ENCODE measurements at regions not wholly inside any gene's neighbourhood (a gene's known extent, or its start where the extent isn't known, plus 50 kb on each side); places are given as distances from the start of the nearest gene placed in this dataset.

GRCh38 chr7:49417034-49417433 is 356.4 kb upstream of the VWC2 start:
- Histone ChIP-seq H3K9me3 (ENCODE audit: low read depth) (no peaks in the 10 kb centered on the region), H3K4me3 (no peak overlapping the region), H3K4me2 (no peak overlapping the region), H3K9ac (no peak overlapping the region), H3K27ac (no peak overlapping the region), H3K4me1 (no peaks in the 10 kb centered on the region), H2AFZ (replicated peaks) (no peak overlapping the region), H3K27me3 (no peaks in the 10 kb centered on the region), H3K79me2 (ENCODE audit: low read depth) (no peaks in the 10 kb centered on the region), H4K20me1 (ENCODE audit: low read depth) (no peaks in the 10 kb centered on the region), H3F3A (ENCODE audit: low read depth) (no peaks in the 10 kb centered on the region), H3K36me3 (no peaks in the 10 kb centered on the region)
- H3K27me3 Mint-ChIP-seq (ENCODE audit: insufficient read depth, low read depth), result no peaks in the 10 kb centered on the region
- H3K27ac Mint-ChIP-seq, result no peak overlapping the region
- TF ChIP-seq EZH2phosphoT487 (IDR thresholded peaks at IDR 0.05) (no peak), EZH2 (IDR thresholded peaks at IDR 0.05) (no peak), CTCF (IDR thresholded peaks at IDR 0.05) (no peak)
- no peak for DNase-seq (ENCODE audit: low spot score)
- H3K36me3 Mint-ChIP-seq, result no peaks in the 10 kb centered on the region
- H3K4me1 Mint-ChIP-seq, result no peaks in the 10 kb centered on the region
- no peak overlapping the region for H3K4me3 Mint-ChIP-seq
- no peaks in the 10 kb centered on the region for H3K9me3 Mint-ChIP-seq

- no peaks in the 10 kb centered on the region for H3K36me3 Mint-ChIP-seq
- H4K20me1 ChIP-seq (ENCODE audit: low read depth), result no peaks in the 10 kb centered on the region
- H3K9me3 Mint-ChIP-seq, result no peaks in the 10 kb centered on the region
Observed at GRCh38 chr7:49418963-49419362, 354.5 kb upstream of the VWC2 start.

GRCh38 chr7:49422564-49422963 is 350.9 kb upstream of the VWC2 start:
- Histone ChIP-seq H3K79me2 (ENCODE audit: low read depth) (no peaks in the 10 kb centered on the region), H3K4me3 (no peak overlapping the region), H4K20me1 (ENCODE audit: low read depth) (no peaks in the 10 kb centered on the region), H3K27ac (no peak overlapping the region), H3K27me3 (no peaks in the 10 kb centered on the region), H3F3A (ENCODE audit: low read depth) (no peaks in the 10 kb centered on the region), H3K4me2 (no peak overlapping the region), H3K4me1 (no peaks in the 10 kb centered on the region), H3K36me3 (no peaks in the 10 kb centered on the region), H2AFZ (replicated peaks) (no peak overlapping the region), H3K9ac (no peak overlapping the region), H3K9me3 (ENCODE audit: low read depth) (no peaks in the 10 kb centered on the region)
- no peaks in the 10 kb centered on the region for H3K36me3 Mint-ChIP-seq
- no peak overlapping the region for H3K4me3 Mint-ChIP-seq
- TF ChIP-seq EZH2 (IDR thresholded peaks at IDR 0.05) (no peak), EZH2phosphoT487 (IDR thresholded peaks at IDR 0.05) (no peak)
- H3K27me3 Mint-ChIP-seq (ENCODE audit: insufficient read depth, low read depth), result no peaks in the 10 kb centered on the region
- no peak overlapping the region for H3K27ac Mint-ChIP-seq
- H3K4me1 Mint-ChIP-seq, result no peaks in the 10 kb centered on the region
- DNase-seq (ENCODE audit: low spot score), result no peak
- H3K9me3 Mint-ChIP-seq, result no peaks in the 10 kb centered on the region

More at GRCh38 chr7:49418963-49419362, 354.5 kb upstream of the VWC2 start:
- Histone ChIP-seq H3K27me3 (no peaks in the 10 kb centered on the region), H3K36me3 (no peaks in the 10 kb centered on the region), H3K4me1 (no peaks in the 10 kb centered on the region), H3K4me3 (no peak overlapping the region), H3K27ac (no peak overlapping the region), H2AFZ (replicated peaks) (no peak overlapping the region), H3F3A (ENCODE audit: low read depth) (no peaks in the 10 kb centered on the region), H3K9me3 (ENCODE audit: low read depth) (no peaks in the 10 kb centered on the region), H3K79me2 (ENCODE audit: low read depth) (no peaks in the 10 kb centered on the region), H3K4me2 (no peak overlapping the region), H3K9ac (no peak overlapping the region)
- Mint-ChIP-seq H3K27me3 (ENCODE audit: insufficient read depth, low read depth) (no peaks in the 10 kb centered on the region), H3K4me3 (no peak overlapping the region), H3K27ac (no peak overlapping the region), H3K4me1 (no peaks in the 10 kb centered on the region)
- TF ChIP-seq EZH2 (IDR thresholded peaks at IDR 0.05) (no peak), CTCF (IDR thresholded peaks at IDR 0.05) (no peak), EZH2phosphoT487 (IDR thresholded peaks at IDR 0.05) (no peak)
- DNase-seq (ENCODE audit: low spot score), result no peak

GRCh38 chr7:49424109-49424508 is 349.3 kb upstream of the VWC2 start:
- no peaks in the 10 kb centered on the region for H3K27me3 ChIP-seq
- H3K36me3 ChIP-seq, result no peaks in the 10 kb centered on the region
- TF ChIP-seq EZH2phosphoT487 (IDR thresholded peaks at IDR 0.05), result no peak
- TF ChIP-seq EZH2 (IDR thresholded peaks at IDR 0.05), result no peak
- no peak for TF ChIP-seq CTCF (IDR thresholded peaks at IDR 0.05)
- H2AFZ ChIP-seq (replicated peaks), result no peak overlapping the region
- H3K4me1 Mint-ChIP-seq, result no peaks in the 10 kb centered on the region
- no peaks in the 10 kb centered on the region for H3K4me1 ChIP-seq
- H3K4me2 ChIP-seq, result no peak overlapping the region
- no peak overlapping the region for H3K9ac ChIP-seq
- no peaks in the 10 kb centered on the region for H3K27me3 Mint-ChIP-seq (ENCODE audit: insufficient read depth, low read depth)
- no peaks in the 10 kb centered on the region for H4K20me1 ChIP-seq (ENCODE audit: low read depth)
- H3K79me2 ChIP-seq (ENCODE audit: low read depth), result no peaks in the 10 kb centered on the region
- H3K27ac ChIP-seq, result no peak overlapping the region
- H3F3A ChIP-seq (ENCODE audit: low read depth), result no peaks in the 10 kb centered on the region
- H3K27ac Mint-ChIP-seq, result no peak overlapping the region
- no peak for DNase-seq (ENCODE audit: low spot score)
- no peak overlapping the region for H3K4me3 ChIP-seq
- no peaks in the 10 kb centered on the region for H3K36me3 Mint-ChIP-seq
- no peak overlapping the region for H3K4me3 Mint-ChIP-seq
- no peaks in the 10 kb centered on the region for H3K9me3 ChIP-seq (ENCODE audit: low read depth)
- H3K9me3 Mint-ChIP-seq, result no peaks in the 10 kb centered on the region
